ENCODE measurements at regions not wholly inside any gene's neighbourhood (a gene's known extent, or its start where the extent isn't known, plus 50 kb on each side); places are given as distances from the start of the nearest gene placed in this dataset.
"Not testable (repeated sequence)": the region's sequence is repeated elsewhere in the genome, so short reads cannot be mapped to it uniquely, and the experiment has no call there.

GRCh38 chr7:52360541-52360940 lies 674.9 kb upstream of the POM121L12 start:
- Histone ChIP-seq H3K36me3 (no peaks in the 10 kb centered on the region), H3K4me1 (no peaks in the 10 kb centered on the region), H3K27me3 (no peaks in the 10 kb centered on the region), H3K4me3 (no peak overlapping the region), H3K9me3 (no peaks in the 10 kb centered on the region), H3K27ac (no peak overlapping the region)
- intact Hi-C loops (cut with DNase I; ENCODE audit: low total_unique reads), result no loop called here
- no peak for DNase-seq (ENCODE audit: low spot score in 2 of 2)
- TF ChIP-seq POLR2A (IDR thresholded peaks at IDR 0.05), result no peak
- TF ChIP-seq POLR2AphosphoS5 (IDR thresholded peaks at IDR 0.05), result no peak
- TF ChIP-seq CTCF (IDR thresholded peaks at IDR 0.05), result no peak

GRCh38 chr7:52355053-52355452 lies 680.4 kb upstream of the POM121L12 start:
- intact Hi-C loops (cut with DNase I; ENCODE audit: low total_unique reads), result loop anchor here (2.0 kb wide), 1 partner anchor 22 kb away; no protein-coding TSS in a partner anchor
- no peak overlapping the region for H3K27ac ChIP-seq
- H3K36me3 ChIP-seq, result no peaks in the 10 kb centered on the region
- no peaks in the 10 kb centered on the region for H3K9me3 ChIP-seq
- no peaks in the 10 kb centered on the region for H3K27me3 ChIP-seq
- no peak for DNase-seq (ENCODE audit: low spot score in 2 of 2)
- no peaks in the 10 kb centered on the region for H3K4me1 ChIP-seq
- no peak for TF ChIP-seq POLR2A (IDR thresholded peaks at IDR 0.05)
- no peak for TF ChIP-seq CTCF (IDR thresholded peaks at IDR 0.05)
- TF ChIP-seq POLR2AphosphoS5 (IDR thresholded peaks at IDR 0.05), result no peak
- no peak overlapping the region for H3K4me3 ChIP-seq

GRCh38 chr7:52352013-52352981 lies 683.1 kb upstream of the POM121L12 start:
- Histone ChIP-seq H3K4me3 (no peak overlapping the region), H3K9me3 (no peaks in the 10 kb centered on the region), H3K27me3 (no peaks in the 10 kb centered on the region), H3K4me1 (no peaks in the 10 kb centered on the region), H3K36me3 (no peaks in the 10 kb centered on the region), H3K27ac (no peak overlapping the region)
- DNase-seq (ENCODE audit: low spot score in 2 of 2), result no peak
- intact Hi-C loops (cut with DNase I; ENCODE audit: low total_unique reads), result no loop called here
- TF ChIP-seq POLR2A (IDR thresholded peaks at IDR 0.05), result no peak
- TF ChIP-seq CTCF (IDR thresholded peaks at IDR 0.05), result no peak
- no peak for TF ChIP-seq POLR2AphosphoS5 (IDR thresholded peaks at IDR 0.05)

GRCh38 chr7:52344015-52344414 lies 691.4 kb upstream of the POM121L12 start:
- Histone ChIP-seq H3K27ac (no peak overlapping the region), H3K27me3 (no peaks in the 10 kb centered on the region), H3K4me3 (no peak overlapping the region), H3K36me3 (no peaks in the 10 kb centered on the region), H3K9me3 (no peaks in the 10 kb centered on the region), H3K4me1 (no peaks in the 10 kb centered on the region)
- DNase-seq (ENCODE audit: low spot score in 2 of 2), result no peak
- TF ChIP-seq CTCF (IDR thresholded peaks at IDR 0.05) (no peak), POLR2AphosphoS5 (IDR thresholded peaks at IDR 0.05) (no peak), POLR2A (IDR thresholded peaks at IDR 0.05) (no peak)
- intact Hi-C loops (cut with DNase I; ENCODE audit: low total_unique reads), result no loop called here

- intact Hi-C loops (cut with DNase I; ENCODE audit: low total_unique reads), result no loop called here
- Histone ChIP-seq H3K27me3 (no peaks in the 10 kb centered on the region), H3K27ac (no peak overlapping the region), H3K4me3 (no peak overlapping the region), H3K9me3 (no peaks in the 10 kb centered on the region), H3K4me1 (no peaks in the 10 kb centered on the region), H3K36me3 (no peaks in the 10 kb centered on the region)
- TF ChIP-seq POLR2A (IDR thresholded peaks at IDR 0.05), result no peak
- TF ChIP-seq POLR2AphosphoS5 (IDR thresholded peaks at IDR 0.05), result no peak
- TF ChIP-seq CTCF (IDR thresholded peaks at IDR 0.05), result no peak
- no peak for DNase-seq (ENCODE audit: low spot score in 2 of 2)
Observed at GRCh38 chr7:52340067-52340466, 695.4 kb upstream of the POM121L12 start.

- H3K9me3 ChIP-seq, result peaks cover 3 to 13% of the 10 kb centered on the region in 2 donors
- H3K36me3 ChIP-seq; H3K27ac ChIP-seq; H3K27me3 ChIP-seq; H3K4me3 ChIP-seq; DNase-seq (ENCODE audit: low spot score in 2 of 2); H3K4me1 ChIP-seq; intact Hi-C loops (cut with DNase I; ENCODE audit: low total_unique reads): not testable (repeated sequence)
Observed at GRCh38 chr7:52328328-52328727, 707.1 kb upstream of the POM121L12 start.

Measured in breast epithelium (tissue), 4 donors.